Endometrial microvascular endothelial cells (primary cell): ENCODE measurements at regions not wholly inside any gene's neighbourhood (a gene's known extent, or its start where the extent isn't known, plus 50 kb on each side); places are given as distances from the start of the nearest gene placed in this dataset.

Experiments
- in situ Hi-C: cut with HindIII; loops from 2 replicates; pipeline ENCODE4 v1.10.0; 2017; ENCODE audit warnings: low sequenced_read_pairs, low pct_unique_long_range_greater_than_20kb; ENCODE audit errors: inconsistent ontology term

DNA sequence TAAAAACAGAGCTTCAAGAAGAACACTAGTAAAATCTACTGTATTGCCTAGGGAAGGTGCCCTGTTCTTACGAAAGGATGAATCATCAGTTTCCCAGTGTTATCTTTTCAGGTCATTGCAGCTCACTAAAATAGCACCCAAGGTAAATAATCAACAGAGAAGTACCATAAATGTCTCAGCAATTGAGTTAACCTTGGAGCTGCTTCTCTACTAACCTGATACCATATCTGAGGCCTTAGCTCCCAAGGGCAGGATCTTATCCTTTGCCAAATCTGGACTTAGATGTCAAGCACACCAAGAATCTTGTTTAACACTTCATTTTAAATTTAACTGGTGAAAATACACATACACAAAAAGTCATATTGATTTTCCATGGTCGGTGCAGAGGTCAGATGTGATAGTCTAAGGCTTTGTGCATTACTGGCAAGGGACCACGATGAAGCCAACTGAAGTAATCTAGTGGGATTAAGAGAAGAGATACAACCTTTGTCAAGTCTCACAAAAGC is 81.5 kb downstream of the EDN1 start:
- in situ Hi-C loops = no loop called here

- in situ Hi-C loops = no loop called here
Measured at GRCh38 chr6:12379181-12379580, 89.0 kb downstream of the EDN1 start.

DNA sequence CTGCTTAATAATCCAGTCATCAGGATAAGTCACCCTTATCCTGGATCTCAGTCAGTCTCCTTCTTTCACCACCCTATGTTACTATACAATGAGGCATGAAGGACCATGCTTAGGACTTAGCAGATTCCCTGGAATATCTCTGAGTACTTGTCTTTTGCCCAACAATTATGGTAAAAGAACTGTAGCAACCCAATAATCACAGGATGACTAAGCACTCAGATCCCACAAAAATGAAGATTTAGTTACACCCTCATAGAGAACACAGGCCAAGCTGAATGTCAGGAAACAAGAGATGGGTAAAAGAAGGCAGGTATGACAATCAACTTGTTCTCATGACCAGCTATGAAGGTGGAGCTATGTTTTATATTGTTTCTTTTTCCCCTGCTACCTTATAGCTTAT is 91.4 kb downstream of the EDN1 start:
- in situ Hi-C loops = no loop called here

GRCh38 chr6:12383448-12383847 is 93.3 kb downstream of the EDN1 start:
- in situ Hi-C loops = no loop called here

DNA sequence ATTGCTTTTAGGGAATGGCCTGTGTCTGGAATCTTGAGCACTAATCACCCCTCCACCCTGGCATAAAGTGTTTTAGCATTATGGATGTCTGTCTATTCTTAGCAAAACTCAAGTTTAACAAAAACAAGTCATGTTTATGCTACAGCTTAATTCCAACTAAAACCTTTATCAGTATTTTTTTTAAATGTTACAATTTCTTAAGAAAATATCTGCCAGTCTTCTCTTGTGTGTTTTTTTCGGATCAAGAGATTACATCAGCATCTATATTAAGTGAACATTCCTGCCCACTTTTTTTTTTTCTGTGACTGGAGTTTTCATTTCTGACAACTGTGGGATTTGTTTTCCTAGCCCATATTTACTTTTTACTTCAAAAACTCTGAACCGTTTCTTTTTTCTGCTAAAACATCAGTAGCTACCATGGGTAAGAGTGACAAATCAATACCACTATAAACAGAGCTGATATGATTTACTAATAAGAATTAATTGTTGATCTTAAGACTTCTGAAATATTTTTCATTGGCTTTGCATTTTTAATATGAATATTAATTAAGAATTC is 94.3 kb downstream of the EDN1 start:
- in situ Hi-C loops = no loop called here

GRCh38 chr6:12385316-12385715 is 95.2 kb downstream of the EDN1 start:
- in situ Hi-C loops = no loop called here

GRCh38 chr6:12386816-12387215 is 96.7 kb downstream of the EDN1 start:
- in situ Hi-C loops = no loop called here

DNA sequence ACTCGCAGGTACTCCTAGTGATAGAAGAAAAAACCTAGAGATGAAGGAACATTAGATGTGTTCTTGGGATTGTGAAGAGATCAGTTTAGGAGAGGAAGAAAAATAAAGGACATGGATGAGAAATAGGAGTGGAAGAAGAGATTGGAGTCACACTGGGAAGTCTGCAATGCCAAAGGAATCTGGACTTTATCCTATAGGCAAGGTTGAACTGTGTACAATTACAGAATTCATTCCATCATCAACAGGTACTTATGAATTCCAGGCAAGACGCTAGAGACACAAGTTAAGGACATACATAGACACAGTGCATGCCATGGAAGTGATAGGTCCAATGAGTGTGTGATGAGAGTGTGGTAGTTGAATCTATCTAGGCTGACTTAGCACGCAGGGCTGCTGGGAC is 101.3 kb downstream of the EDN1 start:
- in situ Hi-C loops = no loop called here

DNA sequence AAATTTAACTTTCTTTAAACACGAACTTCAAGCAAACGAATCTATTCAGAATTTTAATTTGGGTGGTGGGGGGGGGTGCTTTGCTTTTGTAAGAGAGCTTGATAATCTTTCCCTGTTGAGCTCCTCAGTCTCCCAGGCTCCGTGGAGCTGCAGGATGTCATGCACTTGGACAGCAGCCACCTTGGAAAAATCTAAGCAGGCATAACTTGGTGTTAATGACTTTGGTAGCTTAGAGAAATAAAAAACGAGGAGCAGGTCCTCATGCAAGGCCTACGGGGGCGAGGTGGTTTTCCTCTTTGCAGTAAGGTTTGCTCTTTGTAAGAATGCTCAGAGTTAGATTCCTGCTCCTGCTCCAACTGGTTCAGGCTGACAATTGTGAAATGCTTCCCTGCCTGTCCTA is 102.3 kb downstream of the EDN1 start:
- in situ Hi-C loops = no loop called here

DNA sequence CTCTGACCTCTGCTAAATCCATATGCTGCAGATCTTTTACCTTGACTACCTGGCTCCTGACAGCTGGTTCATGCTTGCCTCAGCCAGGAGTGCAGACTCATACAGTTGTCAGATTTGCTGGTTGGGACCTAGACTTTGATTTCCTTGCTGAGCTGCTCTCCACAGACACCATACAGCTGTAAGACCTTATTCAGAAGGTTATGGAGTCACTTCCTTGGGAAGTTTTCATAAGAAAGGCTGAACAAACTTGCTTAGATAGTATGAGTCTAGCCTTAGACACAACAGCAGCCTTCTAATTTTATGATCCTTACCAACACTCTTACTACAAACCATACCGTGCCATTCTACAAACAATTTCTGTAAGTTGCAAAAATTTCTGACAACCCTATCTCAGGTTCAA is 102.9 kb downstream of the EDN1 start:
- in situ Hi-C loops = no loop called here

GRCh38 chr6:12394170-12394569 is 104.0 kb downstream of the EDN1 start:
- in situ Hi-C loops = no loop called here

DNA sequence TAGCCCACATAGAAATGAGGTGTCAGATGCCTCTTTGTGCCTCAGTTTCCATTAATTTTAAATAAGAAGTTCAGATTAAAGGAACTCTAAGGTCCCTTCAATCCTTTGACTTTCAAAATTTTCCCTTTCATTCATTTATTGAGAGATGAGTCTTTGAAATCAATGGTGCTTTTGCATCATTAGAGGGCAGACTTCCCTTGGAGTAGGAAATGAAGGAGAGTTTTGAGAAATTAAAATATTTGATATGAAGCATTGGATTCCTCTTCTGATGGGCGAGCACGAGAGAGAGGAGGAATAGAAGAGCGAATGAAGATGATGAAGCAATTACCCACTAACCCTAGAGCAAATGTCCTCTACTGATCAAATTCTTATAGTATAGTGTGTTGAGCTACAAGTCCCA is 105.7 kb downstream of the EDN1 start:
- in situ Hi-C loops = no loop called here

DNA sequence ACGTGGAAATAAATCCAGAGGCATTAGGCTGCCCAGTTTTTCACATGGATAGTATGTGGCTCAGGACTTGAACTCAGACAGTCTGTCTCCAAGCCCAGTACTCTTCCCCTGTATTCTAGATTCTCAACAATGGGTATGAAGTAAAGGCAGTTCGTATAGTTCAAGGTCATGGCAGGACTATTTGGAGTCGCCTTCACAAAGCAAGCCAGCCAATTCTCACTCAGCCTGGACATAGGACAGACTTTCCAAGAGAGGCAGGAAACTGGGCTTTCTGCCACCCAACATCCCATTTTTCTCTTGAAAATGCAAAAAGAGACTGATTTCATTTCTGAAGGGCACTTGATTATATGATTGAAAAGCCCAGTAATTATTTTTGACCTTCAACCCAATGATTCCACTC is 111.0 kb downstream of the EDN1 start:
- in situ Hi-C loops = no loop called here

DNA sequence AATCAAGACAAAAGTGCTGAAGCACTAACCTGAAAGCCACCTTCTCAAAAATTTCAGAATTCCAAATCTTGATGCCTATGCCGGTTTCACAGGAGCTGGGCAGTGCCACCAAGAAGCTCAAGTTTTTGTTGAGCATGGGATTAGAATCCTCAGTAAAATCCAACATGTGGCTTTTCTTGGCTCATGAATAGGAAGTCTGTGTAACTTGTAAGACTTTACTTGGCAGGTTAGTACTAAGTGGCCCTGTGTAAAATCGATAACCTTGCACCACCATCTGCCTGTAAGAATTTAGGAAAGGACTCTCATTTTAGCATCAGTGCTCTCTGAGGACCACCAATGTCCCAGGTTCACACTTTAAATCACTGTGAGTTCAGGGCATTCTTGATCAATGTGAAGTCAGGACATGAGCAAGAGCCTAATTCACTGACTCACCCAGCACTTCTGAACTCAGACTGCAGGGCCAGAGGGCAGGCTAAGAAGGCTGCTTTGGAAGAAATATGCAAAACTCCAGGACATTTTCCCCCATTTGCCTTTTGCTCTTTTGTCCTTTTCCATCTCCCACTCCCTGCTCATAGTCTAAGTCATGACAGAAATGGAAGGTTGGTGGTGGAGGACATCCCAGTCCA is 113.2 kb downstream of the EDN1 start:
- in situ Hi-C loops = no loop called here

DNA sequence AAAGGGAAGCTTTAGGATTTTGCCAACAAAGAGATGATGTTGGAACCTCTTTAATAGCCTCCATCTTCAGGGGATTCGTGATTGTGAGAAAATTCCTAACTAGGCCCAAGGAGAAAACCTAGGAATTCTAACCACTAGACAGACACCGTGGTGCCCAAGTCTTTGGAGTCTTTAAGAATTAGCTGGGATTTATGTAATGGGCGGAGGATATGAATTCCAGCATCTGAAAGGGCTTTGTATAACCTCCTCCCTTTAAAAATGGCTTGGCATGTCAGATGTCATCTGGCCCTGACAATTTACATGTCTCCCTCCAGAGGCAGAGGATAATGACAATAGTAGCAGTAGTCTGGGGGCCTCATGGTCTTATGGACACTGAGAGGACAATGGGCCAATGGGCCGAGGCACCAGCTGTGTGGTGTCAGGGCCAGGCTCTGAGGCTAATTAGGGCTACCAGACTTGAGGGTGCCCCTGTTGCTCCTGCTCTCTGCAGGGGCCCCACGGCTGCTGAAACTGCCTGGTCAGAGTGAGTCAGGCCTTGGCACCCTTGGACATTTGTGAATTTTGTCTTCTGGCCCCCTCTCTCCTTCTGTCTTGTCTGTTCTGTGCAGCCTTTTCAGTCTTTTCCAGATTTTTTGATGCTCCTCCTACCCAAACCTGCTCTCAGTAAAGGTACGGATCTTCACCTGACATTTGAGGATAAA is 113.9 kb downstream of the EDN1 start:
- in situ Hi-C loops = no loop called here

DNA sequence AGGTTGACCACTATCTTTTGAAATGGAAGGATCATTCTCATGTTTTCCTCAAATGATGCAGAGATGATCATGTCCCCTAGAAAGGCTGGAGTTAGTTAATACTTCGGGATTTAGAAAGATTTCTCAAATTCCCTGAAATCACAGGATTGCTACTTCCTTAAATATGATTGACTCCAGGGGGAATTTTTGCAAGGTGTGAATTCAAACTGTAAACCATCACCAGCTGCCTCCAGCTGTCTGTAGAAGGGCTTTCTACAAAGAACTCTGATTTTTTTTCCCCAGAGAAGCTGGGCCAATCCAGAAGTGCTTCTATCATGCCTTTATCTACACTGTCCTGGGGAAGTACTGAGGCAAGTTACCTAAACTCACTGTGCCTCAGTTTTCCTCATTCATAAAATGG is 114.5 kb downstream of the EDN1 start:
- in situ Hi-C loops = no loop called here

- in situ Hi-C loops = no loop called here
Measured at GRCh38 chr6:12408752-12409151, 118.6 kb downstream of the EDN1 start.

DNA sequence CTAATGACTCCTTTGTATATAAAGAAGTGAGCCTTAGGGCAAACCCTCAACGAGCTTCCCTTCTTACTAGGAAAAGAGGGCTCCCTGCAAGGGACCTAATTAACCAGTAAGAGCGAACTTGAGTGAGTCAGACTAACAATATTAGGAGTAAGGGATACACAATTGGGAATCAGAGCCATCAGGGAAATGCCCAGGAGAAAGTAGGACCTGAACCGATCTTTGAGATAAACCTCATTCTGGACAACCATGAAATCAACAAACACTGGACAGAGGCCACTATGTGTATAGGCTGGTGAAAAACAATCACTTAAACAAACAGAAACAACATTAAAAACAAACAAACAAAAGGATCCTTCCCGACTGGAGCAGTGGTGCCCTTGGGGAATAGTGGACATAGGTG is 120.8 kb downstream of the EDN1 start:
- in situ Hi-C loops = no loop called here

- in situ Hi-C loops = no loop called here
Measured at GRCh38 chr6:12414096-12414675, 124.0 kb downstream of the EDN1 start.

GRCh38 chr6:12415980-12416598 is 125.9 kb downstream of the EDN1 start:
- in situ Hi-C loops = no loop called here
